ENCODE measurements at regions not wholly inside any gene's neighbourhood (a gene's known extent, or its start where the extent isn't known, plus 50 kb on each side); places are given as distances from the start of the nearest gene placed in this dataset.

- TF ChIP-seq SMAD3 (CRISPR knock-in tag; conservative IDR thresholded peaks at IDR 0.05), result no peak
- TF ChIP-seq MYC (IDR thresholded peaks at IDR 0.05; ENCODE audit: low read depth, low read length), result no peak
- no peak for TF ChIP-seq MYC (CRISPR knock-in tag; IDR thresholded peaks at IDR 0.05; ENCODE audit: borderline replicate concordance, low read depth)
- no peak for TF ChIP-seq UBTF (IDR thresholded peaks at IDR 0.05; ENCODE audit: borderline replicate concordance in 1 of 2, low read depth in 2 of 2, low read length in 2 of 2)
- no peak for TF ChIP-seq CC2D1A (IDR thresholded peaks at IDR 0.05)
- no peak for TF ChIP-seq EP300 (IDR thresholded peaks at IDR 0.05; ENCODE audit: low read length)
These were observed 776.6 kb downstream of the RAB28 start for GRCh38 chr4:12707381-12708175.

All from K562 (cell line).